GM18499 (cell line): ENCODE measurements at regions not wholly inside any gene's neighbourhood (a gene's known extent, or its start where the extent isn't known, plus 50 kb on each side); places are given as distances from the start of the nearest gene placed in this dataset.

Source experiments
- ATAC-seq: cut with Tn5 transposase; IDR thresholded peaks from one replicate; pipeline ENCODE4 v1.9.1; 2021; ENCODE audit warnings: moderate number of reproducible peaks; ENCODE audit not compliant: insufficient read depth, unreplicated experiment

DNA sequence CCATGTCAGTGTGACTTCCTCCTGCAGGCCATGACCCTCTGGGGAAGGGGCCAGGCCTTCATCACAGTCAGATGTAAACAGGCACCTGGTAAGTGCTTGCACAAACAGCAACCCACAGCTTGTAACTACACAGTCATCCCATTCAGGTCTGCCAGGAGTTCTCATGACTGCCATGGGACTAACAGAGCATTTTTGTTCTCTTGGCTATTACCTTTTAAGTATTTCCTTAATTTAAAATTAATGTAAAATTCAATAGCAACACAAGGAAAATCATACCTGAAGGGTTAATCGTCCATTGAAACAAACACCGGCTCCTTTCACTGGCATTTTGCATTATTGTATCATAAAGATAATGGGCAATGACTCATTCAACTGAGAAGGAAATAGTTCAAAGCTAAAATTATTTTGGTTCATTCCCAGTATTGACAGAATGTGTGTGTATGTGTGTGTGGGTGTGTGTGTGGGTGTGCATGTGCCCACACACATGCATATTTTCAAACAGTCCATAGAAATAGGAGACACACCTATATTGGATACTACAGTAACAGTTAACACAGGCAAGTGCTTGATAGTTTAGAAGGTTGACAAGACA, 307.9 kb downstream of the WDR11 start:
- ATAC-seq, result no peak

- no peak for ATAC-seq
Observed at GRCh38 chr10:121159670-121160069, 308.5 kb downstream of the WDR11 start.

- ATAC-seq, result no peak
Observed at GRCh38 chr10:121165276-121165675, 314.1 kb downstream of the WDR11 start.

DNA sequence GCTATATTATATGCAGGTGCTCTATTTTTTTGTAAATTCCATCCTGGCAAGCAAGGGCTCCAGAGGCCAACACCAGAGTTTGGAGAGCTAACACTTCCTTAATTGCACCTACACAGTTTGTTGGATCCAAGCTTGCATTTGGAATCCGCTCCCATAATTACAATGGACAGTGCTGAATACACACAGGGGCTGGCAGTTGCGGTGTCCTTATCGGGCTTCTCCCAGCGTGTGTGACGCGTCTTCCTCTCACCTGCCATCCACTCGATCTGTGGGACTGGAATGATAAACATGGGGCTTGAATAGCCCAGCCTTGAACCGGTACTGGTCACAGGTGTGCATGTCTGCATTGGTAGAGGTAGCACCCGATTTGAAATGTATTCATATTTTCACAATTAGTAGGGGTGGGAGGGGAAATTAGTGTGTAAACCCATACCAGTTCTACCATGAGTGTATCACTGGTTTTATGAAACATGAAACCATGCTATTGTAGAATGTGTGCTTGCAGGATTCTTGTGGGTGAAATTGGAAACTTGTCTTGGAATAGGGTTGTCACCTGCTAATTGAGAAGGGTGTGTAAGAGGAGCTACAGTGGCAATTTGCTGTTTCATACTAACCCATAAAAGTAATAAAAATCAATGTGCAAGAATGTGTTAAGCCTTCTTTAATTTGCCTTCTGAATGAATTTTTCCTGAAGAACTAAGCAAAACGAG, 316.5 kb downstream of the WDR11 start:
- no peak for ATAC-seq

GRCh38 chr10:121168545-121169216, 317.5 kb downstream of the WDR11 start:
- no peak for ATAC-seq

DNA sequence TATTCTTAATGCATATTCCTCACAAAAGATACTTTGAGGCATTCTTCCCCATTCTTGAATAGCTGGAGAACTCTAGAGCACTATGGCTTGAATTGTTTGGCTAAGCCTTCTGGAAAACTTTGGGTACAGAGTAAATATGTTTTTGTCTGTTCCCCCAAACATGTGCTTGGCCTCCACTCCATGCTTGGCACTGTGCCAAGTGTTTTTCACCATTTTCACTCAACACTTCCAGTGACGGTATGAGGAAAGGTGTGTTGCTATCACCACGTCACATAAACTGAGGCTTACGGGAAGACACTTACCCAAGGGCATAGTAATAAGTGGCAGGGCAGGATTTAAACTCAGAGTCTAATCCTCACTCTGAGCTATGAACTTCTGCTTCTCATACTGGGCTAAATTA, 318.2 kb downstream of the WDR11 start:
- no peak for ATAC-seq

GRCh38 chr10:121171825-121172787, 320.9 kb downstream of the WDR11 start:
- no peak for ATAC-seq

DNA sequence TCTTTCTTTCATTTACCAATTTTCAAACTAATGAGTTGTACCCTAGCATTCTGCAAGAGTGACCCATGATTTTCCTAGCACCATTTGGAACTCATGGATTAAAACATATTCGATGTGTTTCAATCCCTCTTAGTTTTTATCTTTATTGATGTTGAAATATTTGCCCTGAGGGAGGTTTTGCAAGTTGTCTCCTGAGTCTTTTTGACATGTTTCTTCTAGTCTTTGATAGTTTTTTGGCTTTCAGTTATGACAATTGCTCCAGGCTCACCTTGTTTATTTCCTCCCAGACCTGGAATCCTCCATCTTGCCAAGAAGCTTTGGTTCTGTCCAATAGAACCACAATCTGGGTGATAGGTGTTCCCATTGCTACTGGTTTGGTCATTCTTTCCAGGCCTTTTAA, 327.8 kb downstream of the WDR11 start:
- ATAC-seq, result no peak

- no peak for ATAC-seq
Observed at GRCh38 chr10:121182219-121182618, 331.1 kb downstream of the WDR11 start.

- no peak for ATAC-seq
Observed at GRCh38 chr10:121183236-121183635, 332.1 kb downstream of the WDR11 start.

DNA sequence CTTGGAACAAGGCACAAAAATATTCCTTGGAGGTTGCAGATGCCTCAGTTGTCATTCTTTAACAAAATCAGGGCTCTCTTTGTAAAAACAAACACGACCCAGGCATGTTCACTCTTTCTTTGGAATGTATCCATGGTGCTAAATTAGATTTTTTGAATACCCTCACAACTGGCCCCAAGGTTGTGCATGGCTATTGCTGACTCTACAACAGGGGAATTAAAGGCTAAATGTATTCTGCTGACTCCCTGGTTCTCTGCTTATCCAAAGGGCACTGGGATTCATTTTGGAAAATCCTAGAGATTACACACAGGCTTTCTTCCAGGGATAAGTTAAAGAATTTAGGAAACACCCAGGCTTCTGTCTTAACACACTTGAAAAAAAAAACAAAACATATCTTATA, 332.5 kb downstream of the WDR11 start:
- ATAC-seq, result no peak

- ATAC-seq, result no peak
Observed at GRCh38 chr10:121185816-121186455, 334.8 kb downstream of the WDR11 start.

DNA sequence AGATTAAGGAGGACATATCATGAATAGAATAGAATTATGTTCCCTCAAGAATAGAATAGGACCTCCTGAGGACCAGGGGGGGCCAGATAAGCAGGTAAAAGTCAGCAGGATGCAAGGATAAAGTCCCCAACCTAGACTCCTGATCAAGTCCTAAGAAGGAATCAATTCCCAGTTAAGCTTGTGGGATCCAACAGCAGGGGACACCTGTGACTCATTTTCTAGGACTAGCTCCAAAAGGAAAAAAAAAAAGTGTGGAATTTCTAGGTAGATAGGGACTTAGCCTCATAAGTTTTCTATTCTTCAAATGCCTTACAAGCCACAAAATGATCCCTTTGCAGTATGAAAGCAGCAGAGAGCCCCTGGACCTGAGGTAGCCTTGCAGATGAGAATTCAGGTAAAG, 336.2 kb downstream of the WDR11 start:
- ATAC-seq, result no peak

DNA sequence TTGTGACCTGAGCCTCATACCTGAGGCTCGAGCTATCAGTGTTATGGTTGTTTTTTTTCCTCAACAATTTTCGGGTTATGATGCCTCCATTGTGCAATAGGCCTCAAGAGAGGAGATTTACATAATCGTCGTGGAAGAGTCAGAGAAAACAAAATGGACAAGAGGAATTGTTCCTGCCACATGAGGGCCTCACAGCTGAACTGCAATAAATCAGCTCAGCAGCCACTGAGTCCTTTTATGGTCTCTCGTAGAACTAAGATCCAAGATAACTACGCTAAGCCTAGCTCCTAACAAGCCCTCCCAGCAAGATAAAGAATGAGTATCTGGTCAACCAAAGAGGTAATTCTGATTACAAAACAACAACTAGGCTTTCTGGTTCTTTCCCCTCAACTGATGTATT, 336.8 kb downstream of the WDR11 start:
- ATAC-seq, result no peak

DNA sequence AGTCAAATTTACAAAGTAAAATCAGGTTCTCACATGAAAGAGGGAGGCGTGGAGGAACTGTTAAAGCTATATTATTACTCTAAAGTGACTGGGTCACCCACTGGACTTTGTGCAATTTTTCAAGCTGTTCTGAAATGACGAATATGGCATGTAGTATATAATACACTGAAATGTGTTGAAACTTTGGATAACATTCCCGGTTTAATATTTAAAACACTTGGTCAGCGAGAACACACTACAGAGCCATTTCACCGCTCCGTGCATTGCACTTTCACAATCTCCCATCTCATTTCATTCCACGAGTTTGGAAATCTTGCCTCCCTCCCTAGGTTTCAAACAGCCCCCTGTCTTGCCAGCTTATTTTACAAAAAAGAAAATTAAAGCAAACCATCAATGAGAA, 337.9 kb downstream of the WDR11 start:
- no peak for ATAC-seq

DNA sequence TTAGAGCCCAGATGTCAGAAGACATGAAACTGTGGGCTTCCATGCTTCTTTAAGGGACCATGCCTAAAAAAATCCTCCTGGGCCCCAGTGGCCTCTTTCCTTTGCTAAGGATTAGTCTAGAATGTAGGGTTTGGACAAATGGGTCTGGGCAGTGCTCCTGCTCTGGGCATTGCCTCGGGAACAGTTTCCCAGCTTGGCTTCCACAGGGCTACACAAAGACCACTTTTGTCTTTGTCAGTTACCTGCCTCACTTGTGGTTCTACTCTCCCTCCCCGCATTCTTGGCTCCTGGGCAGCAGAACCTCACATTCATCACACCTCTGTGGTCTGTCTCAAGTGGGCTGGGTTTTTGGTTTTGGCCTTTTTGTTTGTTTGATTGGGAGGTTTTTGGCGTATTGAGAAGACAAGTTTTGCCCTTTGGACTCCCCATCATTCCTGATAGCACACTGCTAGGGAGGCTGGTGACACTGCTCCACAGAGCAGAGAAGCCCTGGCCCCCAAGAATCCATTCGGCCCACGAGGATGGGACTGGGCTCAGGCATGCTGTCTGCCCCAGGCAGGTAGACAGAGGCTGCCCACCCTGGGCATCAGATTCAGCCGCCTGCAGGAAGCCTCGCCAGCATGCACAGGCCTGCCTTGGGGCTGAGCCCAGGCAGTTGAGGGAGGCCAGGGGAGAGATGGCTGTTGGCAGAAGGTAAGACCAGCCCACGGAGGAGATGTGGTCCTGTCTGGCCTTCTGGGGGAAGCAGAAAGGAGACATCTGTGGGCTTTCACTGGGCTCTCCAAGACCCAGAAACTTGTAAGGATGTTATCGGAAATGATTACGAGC, 343.7 kb downstream of the WDR11 start:
- ATAC-seq, result no peak

GRCh38 chr10:121195524-121195910, 344.4 kb downstream of the WDR11 start:
- ATAC-seq, result no peak

DNA sequence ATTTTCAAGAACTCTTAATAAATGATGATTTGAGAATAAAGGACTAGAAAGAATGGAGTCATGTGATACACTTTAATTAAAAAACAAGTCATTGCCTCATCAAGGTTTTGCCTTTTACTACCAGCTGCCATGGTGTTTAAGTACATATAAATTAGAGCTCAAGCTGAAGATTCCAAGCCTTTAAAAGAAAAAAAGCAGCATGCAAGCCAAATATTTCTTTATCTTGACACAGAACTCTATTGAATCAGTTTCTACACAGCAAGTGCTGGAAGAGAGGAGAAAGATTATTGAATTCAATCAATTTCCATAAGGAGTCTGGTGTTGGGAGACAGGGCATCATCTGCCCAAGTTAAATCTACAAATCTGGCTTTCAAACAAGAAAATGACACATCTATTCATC, 347.9 kb downstream of the WDR11 start:
- ATAC-seq, result no peak

DNA sequence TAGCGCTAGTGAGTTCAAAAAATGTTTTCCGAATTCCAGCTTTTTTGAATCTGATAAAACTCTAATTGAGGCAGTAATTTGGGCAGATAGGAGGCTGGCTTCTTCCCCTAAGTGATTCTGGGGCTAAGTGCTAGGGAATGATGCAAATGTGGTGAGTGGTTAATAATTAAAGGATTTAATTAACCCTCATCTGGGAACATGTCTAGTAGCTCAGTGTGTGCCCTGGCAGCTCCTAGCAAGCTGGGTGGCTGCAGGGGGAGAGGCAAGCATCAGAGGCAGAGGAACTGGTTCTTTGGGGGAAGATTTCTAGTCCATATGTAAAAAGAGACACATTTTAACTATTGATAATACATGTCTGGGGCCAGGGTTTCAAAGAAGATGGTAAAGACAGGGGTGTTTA, 354.5 kb downstream of the WDR11 start:
- ATAC-seq, result no peak
